Thoracic aorta (tissue), 2 donors: ENCODE measurements at regions not wholly inside any gene's neighbourhood (a gene's known extent, or its start where the extent isn't known, plus 50 kb on each side); places are given as distances from the start of the nearest gene placed in this dataset.
"Not testable (repeated sequence)": the region's sequence is repeated elsewhere in the genome, so short reads cannot be mapped to it uniquely, and the experiment has no call there.

Source experiments
- ATAC-seq: fragments of 150-250 bp; one replicate; pipeline ENCODE4 v1.8.0; 2017; ENCODE audit warnings: low read depth; ENCODE audit not compliant: insufficient number of reproducible peaks, low FRiP score
- DNase-seq: peaks from one replicate; pipeline ENCODE4 v3.0.0-alpha.2; 2020; ENCODE audit warnings: low spot score
- H3K27ac ChIP-seq, 2 donors: fragments of 200-600 bp; sonication (generic); 1 replicate in 1 of 2; 2 replicates in 1 of 2; pipeline ENCODE4 v1.5.1; 2016; ENCODE audit warnings: mild to moderate bottlenecking in 2 of 2, moderate library complexity in 2 of 2
- H3K27me3 ChIP-seq: fragments of 200-600 bp; sonication (generic); replicated peaks from 2 replicates; pipeline ENCODE4 v1.6.0; 2016; ENCODE audit warnings: mild to moderate bottlenecking; ENCODE audit not compliant: insufficient read depth
- H3K36me3 ChIP-seq: fragments of 200-600 bp; sonication (generic); one replicate; pipeline ENCODE4 v1.5.1; 2016
- H3K4me1 ChIP-seq, 2 donors: fragments of 200-600 bp; sonication (generic); 1 replicate in 1 of 2; 2 replicates in 1 of 2; pipeline versions ENCODE4 v1.5.1 to v1.6.0; 2016; ENCODE audit warnings: low read depth in 2 of 2, mild to moderate bottlenecking in 1 of 2; ENCODE audit not compliant: control insufficient read depth in 1 of 2
- H3K4me3 ChIP-seq: fragments of 200-600 bp; sonication (generic); 2 replicates; pipeline ENCODE4 v1.5.1; 2016; ENCODE audit warnings: mild to moderate bottlenecking
- H3K9me3 ChIP-seq: fragments of 200-600 bp; sonication (generic); 2 replicates; pipeline ENCODE4 v1.5.1; 2016
- TF ChIP-seq, protein P1 (sequence below): fragments of 200-600 bp; sonication (generic); IDR thresholded peaks from one replicate; pipeline ENCODE4 v1.5.1; 2019; ENCODE audit warnings: antibody characterized with exemption

- Histone ChIP-seq H3K27ac (no peak overlapping the region), H3K27me3 (no peaks in the 10 kb centered on the region), H3K4me3 (no peak overlapping the region), H3K4me1 (no peaks in the 10 kb centered on the region), H3K9me3 (peaks cover 2% of the 10 kb centered on the region), H3K36me3 (no peaks in the 10 kb centered on the region)
- TF ChIP-seq, protein P1, sequence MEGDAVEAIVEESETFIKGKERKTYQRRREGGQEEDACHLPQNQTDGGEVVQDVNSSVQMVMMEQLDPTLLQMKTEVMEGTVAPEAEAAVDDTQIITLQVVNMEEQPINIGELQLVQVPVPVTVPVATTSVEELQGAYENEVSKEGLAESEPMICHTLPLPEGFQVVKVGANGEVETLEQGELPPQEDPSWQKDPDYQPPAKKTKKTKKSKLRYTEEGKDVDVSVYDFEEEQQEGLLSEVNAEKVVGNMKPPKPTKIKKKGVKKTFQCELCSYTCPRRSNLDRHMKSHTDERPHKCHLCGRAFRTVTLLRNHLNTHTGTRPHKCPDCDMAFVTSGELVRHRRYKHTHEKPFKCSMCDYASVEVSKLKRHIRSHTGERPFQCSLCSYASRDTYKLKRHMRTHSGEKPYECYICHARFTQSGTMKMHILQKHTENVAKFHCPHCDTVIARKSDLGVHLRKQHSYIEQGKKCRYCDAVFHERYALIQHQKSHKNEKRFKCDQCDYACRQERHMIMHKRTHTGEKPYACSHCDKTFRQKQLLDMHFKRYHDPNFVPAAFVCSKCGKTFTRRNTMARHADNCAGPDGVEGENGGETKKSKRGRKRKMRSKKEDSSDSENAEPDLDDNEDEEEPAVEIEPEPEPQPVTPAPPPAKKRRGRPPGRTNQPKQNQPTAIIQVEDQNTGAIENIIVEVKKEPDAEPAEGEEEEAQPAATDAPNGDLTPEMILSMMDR, result no peak
- DNase-seq (no peak), ATAC-seq (no peak)
Observed at GRCh38 chr3:67937498-67938118, 283.2 kb upstream of the SUCLG2 start.

DNA sequence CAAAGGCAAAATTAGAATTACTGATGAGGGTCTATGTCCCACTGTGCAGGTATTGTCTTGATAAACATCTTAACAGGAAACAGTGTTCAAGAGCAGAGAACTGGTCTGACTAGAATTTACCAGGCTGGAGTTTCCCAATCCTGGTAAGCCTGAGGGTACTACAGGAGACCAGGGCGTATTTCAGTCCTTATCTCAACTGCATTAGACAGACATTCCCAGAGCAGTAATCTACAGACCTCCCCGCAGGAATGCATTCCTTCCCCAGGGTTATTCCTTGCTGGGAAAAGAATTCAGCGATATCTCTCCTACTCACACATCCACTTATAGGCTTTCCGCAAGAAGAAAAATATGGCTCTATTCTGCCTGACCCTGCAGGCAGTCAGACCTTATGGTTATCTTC, 276.0 kb upstream of the SUCLG2 start:
- not testable (repeated sequence) for H3K27ac ChIP-seq, H3K36me3 ChIP-seq, H3K4me3 ChIP-seq, DNase-seq, H3K4me1 ChIP-seq, H3K9me3 ChIP-seq, H3K27me3 ChIP-seq, ATAC-seq

- no peak for DNase-seq
- H3K9me3 ChIP-seq, result no peaks in the 10 kb centered on the region
- no peak overlapping the region for H3K27ac ChIP-seq
- no peaks in the 10 kb centered on the region for H3K36me3 ChIP-seq
- H3K4me3 ChIP-seq, result no peak overlapping the region
- H3K4me1 ChIP-seq, result no peaks in the 10 kb centered on the region
- H3K27me3 ChIP-seq, result no peaks in the 10 kb centered on the region
- TF ChIP-seq, protein P1, result no peak
- no peak for ATAC-seq
Observed at GRCh38 chr3:67923796-67924195, 269.4 kb upstream of the SUCLG2 start.

DNA sequence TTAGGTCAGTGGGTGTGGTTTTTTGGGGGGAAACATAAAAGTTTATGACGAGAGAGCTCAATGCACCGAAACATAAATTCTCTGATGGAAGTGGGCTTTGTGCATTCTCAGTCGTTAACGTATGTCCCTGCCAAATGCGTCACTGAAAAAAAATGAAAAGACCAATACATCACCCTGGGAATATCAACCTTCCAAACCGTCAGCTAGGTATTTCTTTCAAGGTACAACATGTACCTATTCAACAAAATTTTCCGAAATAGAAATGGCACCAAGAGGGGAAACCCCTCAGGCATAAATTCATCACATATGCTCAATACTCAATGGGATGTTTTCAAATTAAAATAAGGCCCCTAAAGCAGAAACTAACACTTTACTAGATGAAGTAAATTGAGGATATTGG, 266.6 kb upstream of the SUCLG2 start:
- no peaks in the 10 kb centered on the region for H3K36me3 ChIP-seq
- H3K27ac ChIP-seq, result no peak overlapping the region
- TF ChIP-seq, protein P1, result no peak
- DNase-seq (no peak), ATAC-seq (no peak)
- no peaks in the 10 kb centered on the region for H3K9me3 ChIP-seq
- H3K27me3 ChIP-seq, result no peaks in the 10 kb centered on the region
- no peaks in the 10 kb centered on the region for H3K4me1 ChIP-seq
- no peak overlapping the region for H3K4me3 ChIP-seq

- Histone ChIP-seq H3K4me3 (no peak overlapping the region), H3K27ac (no peak overlapping the region), H3K36me3 (no peaks in the 10 kb centered on the region), H3K27me3 (no peaks in the 10 kb centered on the region), H3K4me1 (no peaks in the 10 kb centered on the region), H3K9me3 (no peaks in the 10 kb centered on the region)
- no peak for ATAC-seq
- no peak for DNase-seq
- TF ChIP-seq, protein P1, result no peak
Observed at GRCh38 chr3:67920311-67920710, 265.9 kb upstream of the SUCLG2 start.

DNA sequence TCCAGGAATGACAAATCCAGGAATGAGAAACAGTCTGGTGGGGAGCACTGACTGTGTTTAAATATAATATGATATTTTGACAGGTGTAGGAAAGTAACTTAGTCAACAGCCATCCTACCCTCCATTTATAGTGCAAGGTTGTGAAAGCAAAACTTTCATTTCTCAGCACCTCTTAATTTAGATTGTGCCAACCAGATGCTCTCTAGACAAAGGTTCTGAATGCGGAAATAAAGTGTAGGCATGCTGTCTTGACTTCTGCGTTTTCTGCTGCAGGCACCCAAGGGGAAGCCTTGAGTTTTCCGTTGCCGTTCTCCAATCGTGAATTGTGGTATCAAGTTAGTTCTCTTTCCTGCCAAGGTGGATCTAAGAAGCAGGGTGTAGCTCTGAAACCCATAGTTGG, 261.9 kb upstream of the SUCLG2 start:
- Histone ChIP-seq H3K4me3 (no peak overlapping the region), H3K36me3 (no peaks in the 10 kb centered on the region), H3K27ac (no peak overlapping the region), H3K4me1 (no peaks in the 10 kb centered on the region), H3K9me3 (no peaks in the 10 kb centered on the region), H3K27me3 (no peaks in the 10 kb centered on the region)
- ATAC-seq, result no peak
- TF ChIP-seq, protein P1, result no peak
- no peak for DNase-seq
